ENCODE measurements at regions not wholly inside any gene's neighbourhood (a gene's known extent, or its start where the extent isn't known, plus 50 kb on each side); places are given as distances from the start of the nearest gene placed in this dataset.

DNA sequence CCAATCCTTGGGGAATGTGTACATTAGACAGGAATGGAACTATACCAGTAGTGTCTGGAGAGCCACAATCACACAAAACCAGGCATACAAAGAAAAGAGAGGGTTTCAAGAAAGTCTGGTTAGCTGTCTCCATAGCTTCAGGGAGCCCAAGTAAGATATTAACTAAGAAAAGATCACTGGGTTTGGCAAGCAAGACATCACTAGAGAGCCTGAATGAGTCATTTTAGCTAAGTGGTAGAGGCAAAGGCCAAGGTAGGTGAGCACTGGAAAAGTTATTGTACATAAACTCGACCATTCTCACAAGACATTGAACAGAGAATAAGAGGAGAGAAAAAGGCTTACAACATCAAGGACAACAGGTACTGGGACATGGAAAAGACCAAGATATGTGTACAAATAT lies 143.8 kb upstream of the ARL4C start:
- DNase-seq (ENCODE audit: low read depth), result no peak

DNA sequence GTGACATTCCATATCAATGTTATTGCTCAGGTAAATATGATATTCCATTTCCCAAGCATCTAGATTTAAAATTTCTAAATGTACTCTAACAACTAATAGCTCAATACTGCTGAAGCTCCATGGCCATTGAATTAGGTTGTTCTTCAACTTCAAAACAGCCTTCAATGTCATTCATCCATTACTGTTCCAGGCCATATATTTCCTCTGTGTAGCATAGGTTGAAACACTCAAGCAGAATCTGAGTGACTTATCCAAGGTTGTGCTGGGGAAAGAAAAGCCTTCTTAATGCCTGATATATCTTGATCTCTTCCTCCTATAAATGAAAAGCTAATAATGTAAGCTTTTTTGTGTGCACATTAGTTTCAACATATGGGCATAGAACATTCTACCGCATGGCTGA lies 142.1 kb upstream of the ARL4C start:
- no peak for DNase-seq (ENCODE audit: low read depth)

DNA sequence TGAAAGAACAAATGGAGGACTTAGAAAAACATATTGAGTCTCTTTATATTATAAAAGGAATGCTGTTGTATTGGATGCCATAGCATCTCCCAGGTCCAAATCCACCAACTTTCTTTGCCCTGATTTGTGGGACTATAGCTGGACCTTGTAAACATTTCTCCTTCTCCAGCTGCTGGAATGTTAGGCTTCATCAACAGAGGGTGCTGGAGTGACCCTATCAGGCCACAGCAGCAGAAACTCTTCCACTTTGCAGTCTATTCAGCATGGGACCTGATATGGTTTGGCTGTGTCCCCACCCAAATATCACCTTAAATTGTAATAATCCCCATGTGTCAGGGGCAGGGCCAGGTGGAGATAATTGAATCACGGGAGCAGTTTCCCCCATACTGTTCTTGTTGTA lies 138.4 kb upstream of the ARL4C start:
- no peak for DNase-seq (ENCODE audit: low read depth)

DNA sequence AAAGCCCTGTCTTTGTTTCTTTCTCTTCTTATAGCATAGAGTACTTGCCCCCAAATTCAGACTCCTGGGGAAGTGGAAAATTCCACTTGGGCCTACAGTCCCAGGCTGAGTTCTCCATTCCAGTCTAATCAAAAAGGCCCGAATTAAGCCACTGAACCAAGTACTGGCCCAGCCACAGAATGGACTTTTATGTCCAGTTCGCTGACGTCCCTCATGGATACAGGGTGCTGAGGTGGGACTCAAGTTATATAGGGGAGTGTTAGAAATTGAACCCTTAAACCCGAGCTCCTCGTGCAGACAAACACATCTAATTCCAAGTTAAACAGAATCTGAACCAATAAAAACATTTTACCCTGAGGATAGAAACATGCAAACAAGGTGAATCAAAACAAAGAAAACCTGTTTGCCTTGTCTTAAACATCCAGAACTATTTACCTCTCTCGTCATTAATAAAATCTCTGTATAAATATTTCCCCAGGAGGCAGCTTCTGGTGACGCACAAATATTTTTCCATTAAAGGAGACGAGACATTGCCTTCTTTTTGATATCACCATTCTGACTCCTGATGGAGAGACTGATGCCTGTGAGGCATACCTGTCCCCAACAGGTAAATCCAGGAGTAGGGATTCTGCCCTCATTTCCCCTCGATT lies 136.8 kb upstream of the ARL4C start:
- no peak for DNase-seq (ENCODE audit: low read depth)

DNA sequence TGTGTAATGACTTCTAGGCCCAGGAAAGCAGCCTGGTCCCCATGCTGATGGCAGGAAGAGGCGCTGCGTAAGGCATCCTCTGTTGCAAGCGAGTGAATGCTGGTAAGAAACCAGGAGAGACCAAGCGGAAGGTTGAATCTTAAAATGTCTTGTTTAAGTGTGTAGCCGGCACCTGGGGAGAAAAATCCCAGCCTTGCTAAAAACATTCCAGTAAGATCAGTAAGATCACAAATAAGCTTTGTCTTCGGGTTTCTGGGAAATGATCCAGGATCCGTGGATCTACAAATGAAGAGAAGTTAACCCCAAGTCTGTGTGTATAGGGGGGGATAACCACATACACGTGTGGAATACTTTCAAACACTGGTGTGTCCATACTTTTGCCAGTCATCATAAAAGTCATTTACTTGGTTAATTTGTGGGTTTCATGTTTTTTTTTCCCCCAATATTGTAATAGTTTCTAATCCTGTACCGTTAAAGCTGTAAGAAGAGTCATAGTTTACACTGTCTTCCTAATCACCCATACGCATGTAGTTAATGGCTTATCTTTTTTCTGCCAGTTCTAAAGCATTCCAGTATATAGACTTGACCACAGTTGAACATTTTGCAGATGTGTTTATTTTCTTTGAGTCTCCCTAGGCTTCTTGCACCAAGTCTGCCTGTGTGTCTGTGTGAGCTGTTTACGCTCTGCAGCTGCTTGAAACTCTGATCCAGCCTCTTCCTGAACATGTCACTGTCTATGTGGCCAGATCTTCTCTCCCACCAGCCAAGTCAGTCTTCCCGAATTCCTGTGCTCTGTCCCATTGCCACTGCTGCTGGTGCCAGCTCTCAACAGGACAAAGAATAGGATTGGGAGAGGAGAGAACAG lies 135.9 kb upstream of the ARL4C start:
- DNase-seq (ENCODE audit: low read depth), result no peak

DNA sequence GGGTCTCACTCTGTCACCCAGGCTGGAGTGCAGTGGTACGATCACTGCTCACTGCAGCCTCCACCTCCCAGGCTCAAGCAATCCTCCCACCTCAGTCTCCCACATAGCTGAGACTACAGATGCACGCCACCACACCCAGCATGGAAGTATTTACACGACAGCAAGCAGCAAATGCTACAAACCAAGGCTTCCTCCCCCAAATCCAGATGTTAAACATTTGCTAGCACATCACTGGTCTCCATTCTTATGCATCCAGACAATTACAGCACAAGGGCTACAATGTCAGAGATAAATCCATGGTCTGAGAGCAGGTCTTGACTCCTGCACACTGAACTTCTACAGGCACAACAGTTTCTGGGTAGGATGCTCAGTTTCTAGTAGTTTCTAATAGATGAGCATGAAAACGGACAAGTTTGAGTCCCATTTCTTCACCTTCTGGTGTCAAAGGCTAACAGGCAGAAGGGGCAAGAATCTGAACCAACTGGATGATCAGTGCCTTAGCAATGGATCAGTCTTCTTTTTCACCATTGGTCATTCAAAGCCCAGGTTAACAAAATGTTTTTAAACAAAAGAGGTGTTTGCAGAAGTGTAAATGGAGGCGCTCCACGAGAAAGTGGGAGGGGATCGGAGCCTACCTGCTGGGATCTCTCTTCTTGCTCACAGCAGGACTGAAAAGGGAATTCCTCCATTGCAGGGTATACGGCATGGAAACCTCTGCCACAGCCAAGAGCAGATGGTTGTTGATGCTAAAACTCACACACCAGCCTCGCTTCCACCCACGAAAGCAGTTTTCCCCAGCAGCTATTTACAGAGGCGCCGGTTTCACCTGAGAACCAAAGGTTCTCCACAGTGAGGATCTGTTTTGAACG lies 135.0 kb upstream of the ARL4C start:
- no peak for DNase-seq (ENCODE audit: low read depth)

DNA sequence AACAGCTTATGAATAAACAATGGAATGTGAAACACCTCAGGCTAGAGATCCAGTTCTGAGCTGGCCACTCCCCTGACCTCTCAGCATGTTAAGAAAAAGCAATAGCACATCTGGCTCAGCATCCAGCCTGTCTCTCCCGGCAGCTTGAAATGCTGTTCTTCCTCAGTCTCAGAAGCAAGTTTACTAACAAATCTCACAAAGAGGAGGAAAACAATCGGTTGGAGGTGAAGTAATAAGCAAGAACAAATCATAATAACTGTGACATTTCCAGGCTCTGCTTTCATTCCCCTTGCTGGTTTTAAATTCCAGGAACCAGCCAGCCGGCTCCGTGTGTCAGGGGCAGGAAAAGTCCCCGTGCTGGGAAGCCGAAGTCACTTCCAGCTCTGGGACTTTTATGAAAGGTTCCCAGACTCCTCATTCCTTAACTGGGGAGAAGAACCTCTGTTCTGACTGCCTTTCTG lies 133.9 kb upstream of the ARL4C start:
- DNase-seq (ENCODE audit: low read depth), result no peak

DNA sequence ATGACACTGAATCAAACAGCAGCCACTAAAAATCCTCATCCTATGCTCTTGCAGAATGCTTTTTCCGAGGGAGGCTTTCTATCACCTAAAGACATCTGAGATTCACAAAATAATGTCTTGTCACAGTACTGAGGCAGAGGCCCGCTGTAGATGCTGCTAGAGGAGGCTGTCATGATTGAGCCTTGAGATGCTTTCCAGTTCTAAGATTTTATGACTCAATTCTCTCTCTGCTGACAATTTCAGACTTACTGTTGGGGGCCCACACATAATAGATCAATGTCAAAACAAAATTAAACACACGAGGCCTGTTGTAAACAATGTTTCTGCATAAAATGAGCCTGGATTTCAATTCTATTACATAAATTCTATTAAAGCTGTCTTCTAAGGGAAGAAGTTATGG lies 132.7 kb upstream of the ARL4C start:
- no peak for DNase-seq (ENCODE audit: low read depth)

DNA sequence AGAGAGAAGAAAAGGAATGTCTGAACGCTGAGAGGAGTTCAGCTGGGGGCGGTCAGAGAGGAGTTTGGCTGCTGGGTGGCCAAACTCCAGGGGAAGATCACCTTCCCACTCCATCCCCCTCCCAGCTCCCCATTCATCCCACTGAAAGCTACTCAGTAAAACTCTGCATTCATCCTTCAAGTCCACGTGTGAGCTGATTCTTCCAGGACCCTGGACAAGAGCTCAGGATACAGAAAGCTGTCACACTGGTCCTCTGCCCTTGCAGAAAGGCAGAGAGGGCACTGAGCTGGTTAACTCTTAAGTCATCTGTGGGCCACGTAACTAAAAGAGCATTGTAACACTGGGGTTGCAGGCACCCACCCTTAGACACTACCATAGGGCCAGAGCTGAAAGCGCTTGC lies 132.1 kb upstream of the ARL4C start:
- no peak for DNase-seq (ENCODE audit: low read depth)

DNA sequence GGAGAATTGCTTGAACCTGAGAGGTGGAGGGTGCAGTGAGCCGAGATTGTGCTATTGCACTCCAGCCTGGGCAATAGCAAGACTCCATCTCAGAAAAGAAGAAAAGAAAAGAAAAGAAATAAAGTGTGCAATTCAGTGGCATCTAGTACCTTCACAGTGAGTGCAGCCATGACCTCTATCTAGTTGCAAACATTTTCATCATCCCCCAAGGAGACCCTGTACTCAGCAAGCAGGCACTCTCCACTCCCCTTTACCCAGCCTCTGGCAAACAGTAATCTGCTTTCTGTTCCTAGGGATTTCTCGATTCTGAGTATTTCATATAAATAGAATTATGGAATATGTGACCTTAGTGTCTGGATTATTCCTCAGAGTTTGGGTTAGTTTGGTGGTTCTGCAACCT lies 130.4 kb upstream of the ARL4C start:
- DNase-seq (ENCODE audit: low read depth), result no peak

DNA sequence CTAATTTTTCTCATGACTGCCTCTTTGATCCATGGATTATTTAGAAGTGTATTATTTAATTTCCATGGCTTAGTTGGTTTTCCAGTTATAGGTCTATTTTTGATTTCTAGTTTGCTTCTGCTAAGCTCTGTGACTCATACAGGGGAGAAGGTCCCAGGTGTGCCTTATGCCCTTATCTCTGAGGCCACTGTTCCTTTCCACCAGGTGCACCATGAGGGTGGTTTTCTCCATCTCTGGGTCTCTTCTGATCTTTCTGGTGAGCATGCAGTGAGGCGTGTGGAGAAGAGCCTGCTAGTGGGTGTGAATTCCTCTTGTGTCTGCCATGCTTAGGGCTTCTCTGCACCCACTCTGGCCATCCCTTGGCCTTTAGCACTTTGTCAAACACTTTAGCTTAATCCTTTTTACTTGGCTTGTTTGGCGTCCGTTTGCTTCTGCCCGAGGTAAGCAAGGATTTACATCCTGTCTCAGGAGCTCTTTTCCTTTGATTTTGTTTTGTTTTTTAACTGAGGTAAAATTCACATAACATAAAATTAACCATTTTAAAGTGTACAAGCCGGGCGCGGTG lies 129.8 kb upstream of the ARL4C start:
- no peak for DNase-seq (ENCODE audit: low read depth)

DNA sequence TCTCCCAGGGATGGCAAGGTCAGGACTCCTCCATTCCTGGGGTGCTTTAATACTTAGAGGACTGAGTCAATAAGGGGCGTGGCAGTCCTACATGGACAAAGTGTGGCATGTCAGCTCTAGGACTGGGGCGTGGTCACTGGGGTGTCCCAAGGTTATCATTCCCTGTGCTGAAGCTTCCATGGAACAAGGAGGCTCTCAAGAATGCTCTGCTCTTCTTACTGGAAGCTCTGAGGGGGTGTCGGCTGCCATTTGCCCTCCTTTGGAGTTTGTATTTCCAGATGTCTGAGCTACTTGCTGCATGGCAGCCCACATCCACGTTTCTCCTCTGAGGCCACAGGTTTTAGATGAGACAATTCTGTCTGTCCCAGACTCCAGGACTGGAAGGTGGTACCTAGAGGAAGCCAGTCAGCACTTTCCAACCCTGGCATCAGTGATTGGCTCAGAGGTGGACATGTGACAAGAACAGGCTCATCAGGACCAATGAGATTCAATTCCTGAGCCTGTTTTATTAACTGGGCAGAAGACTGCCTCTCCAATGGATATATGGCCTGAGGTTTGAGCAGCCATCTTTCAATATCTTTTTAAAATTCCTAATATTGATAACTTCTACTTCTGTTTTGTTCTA lies 128.9 kb upstream of the ARL4C start:
- DNase-seq (ENCODE audit: low read depth), result no peak

DNA sequence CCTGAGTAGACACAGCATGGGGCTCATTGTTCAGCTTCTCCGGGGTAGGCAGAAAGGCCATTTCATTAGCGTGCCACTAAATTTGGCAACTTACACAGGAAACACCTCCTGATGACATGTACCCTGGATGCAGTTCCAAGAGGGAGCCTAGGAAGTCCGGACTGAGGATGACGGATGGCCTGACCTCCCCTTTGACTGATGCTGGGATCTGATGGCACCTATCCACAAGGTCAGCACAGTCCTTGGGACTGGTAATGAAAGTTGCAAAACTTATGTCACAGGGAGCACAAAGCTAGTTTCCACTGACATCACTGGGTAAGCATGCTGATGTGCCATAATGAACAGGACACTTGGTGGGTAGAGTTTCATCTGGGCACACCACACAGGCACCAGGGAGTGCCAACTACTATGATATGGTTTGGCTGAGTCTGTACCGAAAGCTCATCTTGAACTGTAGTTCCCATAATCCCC lies 126.7 kb upstream of the ARL4C start:
- DNase-seq (ENCODE audit: low read depth), result no peak

DNA sequence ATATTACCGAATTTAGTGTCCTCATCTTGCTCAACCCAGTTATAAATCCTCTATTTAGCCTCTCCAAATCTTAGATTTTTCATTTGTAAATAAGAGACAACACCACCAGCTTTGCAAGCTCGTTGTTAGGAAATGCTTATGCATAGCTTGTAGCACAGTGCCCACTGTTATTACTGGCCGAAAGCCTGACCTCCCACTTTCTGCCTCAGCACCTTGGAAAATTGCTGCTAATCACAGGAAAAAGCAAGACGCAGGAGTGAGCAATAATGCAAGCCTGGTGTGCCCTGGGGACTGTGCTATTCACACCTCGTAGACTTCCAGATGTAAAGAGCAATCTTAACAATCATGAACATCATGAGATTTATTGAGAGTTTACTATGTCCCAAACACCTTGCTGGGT lies 124.2 kb upstream of the ARL4C start:
- DNase-seq (ENCODE audit: low read depth), result no peak

DNA sequence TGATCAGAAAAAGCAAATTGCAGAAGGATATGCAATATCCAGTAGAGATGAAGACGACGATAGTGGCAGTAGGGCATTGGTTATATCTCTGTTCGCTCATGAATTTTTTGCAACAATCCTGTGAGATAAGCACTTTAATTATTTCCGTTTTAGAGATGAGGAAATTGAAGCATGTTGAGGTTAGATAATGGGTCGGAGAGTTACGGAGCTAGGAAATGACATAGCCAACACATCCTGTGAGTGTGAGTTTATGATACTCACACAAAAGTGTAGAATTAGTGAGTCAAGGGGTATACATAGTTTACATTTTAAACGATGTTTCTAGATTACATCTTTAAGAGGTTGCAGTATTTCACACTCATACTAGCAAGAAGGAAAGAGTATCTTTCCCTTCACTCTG lies 123.1 kb upstream of the ARL4C start:
- DNase-seq (ENCODE audit: low read depth), result no peak

DNA sequence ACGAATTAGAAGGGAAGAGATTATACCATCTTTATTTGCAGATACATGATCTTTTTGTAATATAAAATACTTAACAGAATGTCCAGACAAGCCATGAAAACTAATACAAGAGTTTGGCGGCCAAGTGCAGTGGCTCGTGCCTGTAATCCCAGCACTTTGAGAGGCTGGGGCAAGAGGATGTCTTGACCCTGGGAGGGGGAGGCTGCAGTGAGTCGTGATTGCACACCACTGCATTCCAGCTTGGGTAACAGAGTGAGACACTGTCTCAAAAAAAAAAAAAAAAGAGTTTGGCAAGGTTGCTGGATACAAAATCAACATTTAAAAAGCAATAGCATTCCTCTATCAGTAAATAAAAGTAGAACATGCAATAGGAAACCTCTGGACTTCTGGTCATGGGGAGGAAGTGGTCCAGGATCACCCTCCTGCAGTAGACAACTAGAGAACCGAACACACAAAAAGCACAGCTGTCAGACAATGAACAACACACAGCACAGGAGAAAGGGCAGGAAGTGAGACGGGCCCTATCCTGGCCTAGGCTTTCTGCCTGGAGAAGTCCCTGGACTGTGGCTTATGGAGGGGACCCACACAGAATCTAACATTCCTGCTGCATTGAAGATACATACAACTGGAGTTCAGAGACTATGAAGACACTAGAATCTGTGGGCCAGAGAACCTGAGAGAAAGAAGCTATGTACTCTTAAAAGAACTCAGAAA lies 118.9 kb upstream of the ARL4C start:
- DNase-seq (ENCODE audit: low read depth), result no peak

DNA sequence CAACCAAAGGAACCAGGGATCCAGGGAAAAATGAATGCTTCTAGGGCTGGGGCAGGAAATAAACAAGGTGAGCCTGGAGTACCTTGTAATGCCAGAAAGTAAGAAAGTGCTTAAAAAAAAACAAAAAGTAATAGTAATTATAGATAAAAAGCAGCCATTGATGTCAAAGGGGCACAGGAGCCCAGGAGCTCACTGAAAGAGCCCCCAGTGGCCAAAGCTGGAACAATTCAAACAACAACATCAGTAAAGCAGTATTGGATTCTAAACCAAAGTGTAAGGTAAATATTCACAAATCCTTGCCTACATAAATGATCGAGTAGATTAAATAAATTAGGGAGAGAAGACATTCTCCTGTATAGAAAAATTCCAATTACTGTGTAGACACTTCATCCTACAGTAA lies 114.3 kb upstream of the ARL4C start:
- DNase-seq (ENCODE audit: low read depth), result no peak

DNA sequence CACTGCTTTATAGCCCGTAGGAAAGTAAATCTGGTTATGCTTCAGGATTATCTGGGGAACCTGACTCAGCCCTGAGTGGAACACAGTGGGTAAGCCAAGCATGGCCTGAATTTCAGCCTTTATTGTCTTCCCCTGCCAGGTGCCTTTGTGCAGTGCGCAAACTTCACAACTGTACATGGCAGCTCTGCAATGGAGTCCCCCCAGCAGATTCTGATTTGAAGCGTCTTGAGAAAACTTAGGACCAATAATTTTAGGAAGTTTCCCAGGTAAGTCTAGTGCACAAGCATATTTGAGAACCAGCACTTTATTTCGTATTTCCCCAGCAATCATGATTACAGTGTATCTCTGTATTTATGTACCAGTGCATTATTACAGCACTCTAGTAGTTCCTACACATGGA lies 112.1 kb upstream of the ARL4C start:
- no peak for DNase-seq (ENCODE audit: low read depth)

DNA sequence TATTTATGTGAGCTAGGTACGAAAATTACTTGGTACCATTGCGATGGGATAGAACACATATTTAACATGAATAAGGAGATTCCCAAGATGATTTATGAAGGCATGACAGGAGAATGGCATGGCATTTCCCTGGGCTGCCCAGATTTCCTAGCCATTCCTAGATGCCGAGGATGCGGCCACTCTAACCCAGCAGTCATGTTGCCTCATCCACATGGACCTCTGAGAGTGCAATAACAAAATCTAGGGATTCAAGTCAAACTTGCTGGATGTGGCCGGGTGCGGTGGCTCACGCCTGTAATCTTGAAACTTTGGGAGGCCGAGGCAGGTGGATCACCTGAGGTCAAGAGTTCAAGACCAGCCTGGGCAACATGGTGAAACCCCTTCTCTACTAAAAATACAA lies 110.8 kb upstream of the ARL4C start:
- no peak for DNase-seq (ENCODE audit: low read depth)

DNA sequence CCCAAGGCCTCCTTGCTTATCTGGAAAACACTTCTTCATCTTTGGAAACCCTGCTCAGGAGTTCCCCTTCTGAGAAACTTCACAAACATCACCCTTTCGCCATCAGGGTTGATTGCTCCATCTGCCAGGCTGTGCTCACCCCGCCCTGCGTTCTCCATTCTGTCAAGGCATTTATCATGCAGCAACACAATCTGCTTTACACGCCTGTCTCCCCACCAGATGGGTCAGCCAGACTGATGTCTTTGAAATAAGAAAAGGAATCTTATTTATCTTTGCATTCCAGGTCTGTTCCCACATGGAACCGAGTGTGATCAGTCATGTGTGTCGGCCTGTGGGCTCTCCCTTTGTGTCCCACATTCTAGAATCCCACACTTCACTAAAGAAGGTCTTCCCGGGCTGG lies 110.0 kb upstream of the ARL4C start:
- no peak for DNase-seq (ENCODE audit: low read depth)

DNA sequence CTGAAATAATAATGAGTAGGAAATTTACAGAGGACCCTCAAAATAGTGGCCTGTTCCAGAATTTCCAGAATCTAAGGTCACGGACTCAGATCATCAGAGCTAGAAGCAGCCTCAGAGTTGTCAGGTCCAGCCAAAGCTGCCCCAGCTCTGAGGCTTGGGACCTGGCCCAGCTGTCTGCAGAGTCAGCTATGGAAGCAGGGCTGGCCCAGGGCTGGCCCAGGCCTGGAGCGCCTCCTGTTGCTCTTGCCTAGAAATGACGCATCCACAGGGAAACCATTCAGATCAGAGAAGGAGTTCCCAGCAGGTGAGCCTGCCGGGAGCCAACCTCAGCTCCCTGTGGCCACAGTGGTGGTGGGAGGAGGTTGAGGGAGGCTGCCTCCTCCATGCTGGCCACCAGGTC lies 106.7 kb upstream of the ARL4C start:
- no peak for DNase-seq (ENCODE audit: low read depth)
